Glutamatergic neuron (in vitro differentiated cells): ENCODE measurements at regions not wholly inside any gene's neighbourhood (a gene's known extent, or its start where the extent isn't known, plus 50 kb on each side); places are given as distances from the start of the nearest gene placed in this dataset.

Experiments used
- DNase-seq: peaks from one replicate; pipeline ENCODE4 v3.0.0; 2022
- H3K27ac Mint-ChIP-seq: one replicate; pipeline ENCODE4 v1.8.0; 2020; ENCODE audit warnings: mild to moderate bottlenecking, mixed read lengths, inconsistent platforms; ENCODE audit not compliant: unreplicated experiment
- H3K27me3 Mint-ChIP-seq: one replicate; pipeline ENCODE4 v1.8.0; 2020; ENCODE audit warnings: mild to moderate bottlenecking, moderate library complexity, mixed read lengths, inconsistent platforms; ENCODE audit not compliant: unreplicated experiment
- H3K36me3 Mint-ChIP-seq: one replicate; pipeline ENCODE4 v1.8.0; 2020; ENCODE audit warnings: mild to moderate bottlenecking, mixed read lengths, inconsistent platforms; ENCODE audit not compliant: unreplicated experiment
- H3K4me1 Mint-ChIP-seq: one replicate; pipeline ENCODE4 v1.8.0; 2020; ENCODE audit warnings: mild to moderate bottlenecking, low read depth, mixed read lengths, inconsistent platforms; ENCODE audit not compliant: unreplicated experiment
- H3K4me3 Mint-ChIP-seq: one replicate; pipeline ENCODE4 v1.8.0; 2020; ENCODE audit warnings: mild to moderate bottlenecking, mixed read lengths, inconsistent platforms; ENCODE audit not compliant: unreplicated experiment
- H3K9me3 Mint-ChIP-seq: one replicate; pipeline ENCODE4 v1.8.0; 2020; ENCODE audit warnings: mild to moderate bottlenecking, moderate library complexity, mixed read lengths, inconsistent platforms; ENCODE audit not compliant: unreplicated experiment
- CTCF ChIP-seq: fragments of 200-600 bp; sonication (generic); IDR thresholded peaks from one replicate; pipeline ENCODE4 v1.5.0; 2021; ENCODE audit not compliant: partially characterized antibody, unreplicated experiment

GRCh38 chr1:177825276-177825901 is 144.5 kb downstream of the SEC16B start:
- DNase-seq, result no peak
- no peak for TF ChIP-seq CTCF
- Mint-ChIP-seq H3K9me3 (no peaks in the 10 kb centered on the region), H3K4me3 (no peak overlapping the region), H3K27ac (no peak overlapping the region), H3K4me1 (peaks cover 3% of the 10 kb centered on the region), H3K36me3 (no peaks in the 10 kb centered on the region), H3K27me3 (peaks cover 3% of the 10 kb centered on the region)

DNA sequence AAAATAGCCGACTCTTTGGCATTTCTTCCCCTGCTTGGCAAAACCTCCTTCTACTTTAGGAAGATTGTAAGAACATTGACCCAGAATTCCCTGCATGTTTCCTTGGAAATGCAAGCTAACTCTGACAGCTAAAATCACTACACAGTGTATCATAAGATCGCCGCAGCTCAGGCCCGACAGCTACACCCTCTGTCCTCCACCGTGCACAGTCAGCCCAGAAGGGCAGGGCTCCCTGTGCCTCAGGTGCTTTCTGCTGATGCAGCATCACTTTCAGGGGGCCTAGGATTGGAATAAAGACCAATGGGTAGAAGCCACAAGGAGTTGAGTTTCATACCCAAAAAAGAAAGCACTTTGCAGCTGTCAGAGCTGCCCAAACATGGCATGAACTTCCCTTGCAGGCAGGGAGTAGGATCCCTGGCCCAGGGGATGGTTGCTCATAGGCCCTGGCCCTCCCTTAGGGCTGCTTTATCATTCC is 145.3 kb downstream of the SEC16B start:
- DNase-seq, result no peak
- TF ChIP-seq CTCF, result no peak
- Mint-ChIP-seq H3K4me1 (peaks cover 3% of the 10 kb centered on the region), H3K27me3 (peaks cover 4% of the 10 kb centered on the region), H3K4me3 (no peak overlapping the region), H3K9me3 (no peaks in the 10 kb centered on the region), H3K27ac (no peak overlapping the region), H3K36me3 (no peaks in the 10 kb centered on the region)

GRCh38 chr1:177820213-177820612 is 149.6 kb downstream of the SEC16B start:
- Mint-ChIP-seq H3K27me3 (peaks cover 9% of the 10 kb centered on the region), H3K9me3 (peaks cover 2% of the 10 kb centered on the region), H3K36me3 (peaks cover 7% of the 10 kb centered on the region), H3K27ac (no peak overlapping the region), H3K4me3 (no peak overlapping the region), H3K4me1 (no peaks in the 10 kb centered on the region)
- no peak for DNase-seq
- no peak for TF ChIP-seq CTCF

GRCh38 chr1:177817937-177818875 is 151.7 kb downstream of the SEC16B start:
- Mint-ChIP-seq H3K27ac (no peak overlapping the region), H3K4me3 (no peak overlapping the region), H3K9me3 (peaks cover 2% of the 10 kb centered on the region), H3K27me3 (peaks cover 9% of the 10 kb centered on the region), H3K4me1 (no peaks in the 10 kb centered on the region), H3K36me3 (peaks cover 12% of the 10 kb centered on the region)
- no peak for TF ChIP-seq CTCF
- DNase-seq, result no peak

DNA sequence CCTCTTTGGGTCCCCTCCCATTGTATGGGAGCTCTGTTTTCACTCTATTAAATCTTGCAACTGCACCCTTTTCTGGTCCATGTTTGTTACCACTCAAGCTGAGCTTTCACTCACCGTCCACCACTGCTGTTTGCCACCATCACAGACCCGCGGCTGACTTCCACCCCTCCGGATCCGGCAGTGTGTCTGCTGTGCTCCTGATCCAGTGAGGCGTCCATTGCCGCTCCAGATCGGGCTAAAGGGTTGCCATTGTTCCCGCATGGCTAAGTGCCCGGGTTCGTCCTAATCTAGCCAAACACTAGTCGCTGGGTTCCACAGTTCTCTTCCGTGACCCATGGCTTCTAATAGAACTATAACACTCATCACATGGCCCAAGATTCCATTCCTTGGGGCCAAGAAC is 157.2 kb downstream of the SEC16B start:
- H3K36me3 Mint-ChIP-seq, result peaks cover 12% of the 10 kb centered on the region
- no peak overlapping the region for H3K27ac Mint-ChIP-seq

More for the DNA sequence above, 157.2 kb downstream of the SEC16B start:
- TF ChIP-seq CTCF, result no peak
- H3K4me3 Mint-ChIP-seq, result no peak overlapping the region
- peaks cover 5% of the 10 kb centered on the region for H3K9me3 Mint-ChIP-seq
- no peak for DNase-seq
- H3K27me3 Mint-ChIP-seq, result peaks cover 3% of the 10 kb centered on the region
- H3K4me1 Mint-ChIP-seq, result peaks cover 2% of the 10 kb centered on the region
